Caco-2 (cell line): ENCODE measurements at regions not wholly inside any gene's neighbourhood (a gene's known extent, or its start where the extent isn't known, plus 50 kb on each side); places are given as distances from the start of the nearest gene placed in this dataset.

Source experiments
- BruUV-seq: library from RNA; stranded (reverse); fragments of 400-500 nt; replicated peaks from 2 replicates; lab custom pipeline; 2021; lab: Mats Ljungman, UMichigan
- CTCF ChIA-PET: fragments of 300-600 bp; sonication (Branson Sonifier 250); formaldehyde crosslinking; loops from one replicate; lab custom pipeline; 2022; ENCODE audit warnings: antibody characterized with exemption; lab: Charles Lee
- POLR2A ChIA-PET: fragments of 300-600 bp; sonication (Branson Sonifier 250); formaldehyde crosslinking; loops from one replicate; lab custom pipeline; 2022; ENCODE audit warnings: antibody characterized with exemption; lab: Charles Lee
- DNase-seq, 2 experiments: peaks; one replicate each; pipeline versions ENCODE4 v3.0.0 to v3.0.0-alpha.2; 2020 to 2022
- H3K27me3 ChIP-seq: replicated peaks from 2 replicates; pipeline ENCODE4 v1.6.0; 2011; ENCODE audit warnings: low read length; ENCODE audit not compliant: control insufficient read depth, insufficient read depth
- H3K36me3 ChIP-seq: 2 replicates; pipeline ENCODE4 v1.5.1; 2011; ENCODE audit warnings: low read length; ENCODE audit not compliant: control insufficient read depth, insufficient read depth
- H3K4me1 ChIP-seq: fragments of 250-450 bp; sonication (Bioruptor Pico); 2 replicates; pipeline ENCODE4 v1.5.1; 2020; ENCODE audit warnings: mild to moderate bottlenecking
- H3K4me3 ChIP-seq: 2 replicates; pipeline ENCODE4 v1.5.1; 2011; ENCODE audit warnings: low read depth, mild to moderate bottlenecking, control low read depth, low read length
- H3K9me3 ChIP-seq: fragments of 250-450 bp; sonication (Bioruptor Pico); 2 replicates; pipeline ENCODE4 v1.5.1; 2020; ENCODE audit warnings: mild to moderate bottlenecking, moderate library complexity
- H3K27ac Mint-ChIP-seq: one replicate; pipeline ENCODE4 v1.8.0; 2022; ENCODE audit warnings: mixed read lengths; ENCODE audit not compliant: unreplicated experiment
- H3K27me3 Mint-ChIP-seq: one replicate; pipeline ENCODE4 v1.8.0; 2022; ENCODE audit warnings: mixed read lengths; ENCODE audit not compliant: insufficient read depth, unreplicated experiment
- H3K36me3 Mint-ChIP-seq: one replicate; pipeline ENCODE4 v1.8.0; 2022; ENCODE audit warnings: mild to moderate bottlenecking, mixed read lengths; ENCODE audit not compliant: insufficient read depth, unreplicated experiment
- H3K4me1 Mint-ChIP-seq: one replicate; pipeline ENCODE4 v1.8.0; 2022; ENCODE audit warnings: low read depth, mixed read lengths; ENCODE audit not compliant: unreplicated experiment
- H3K4me3 Mint-ChIP-seq: one replicate; pipeline ENCODE4 v1.8.0; 2022; ENCODE audit warnings: mild to moderate bottlenecking, moderate library complexity, mixed read lengths; ENCODE audit not compliant: unreplicated experiment
- H3K9me3 Mint-ChIP-seq: one replicate; pipeline ENCODE4 v1.8.0; 2022; ENCODE audit warnings: mixed read lengths; ENCODE audit not compliant: unreplicated experiment
- intact Hi-C: fragments of 100-400 bp; cut with micrococcal nuclease; formaldehyde crosslinking; loops from one replicate; pipeline ENCODE4 v1.10.0; 2022; ENCODE audit not compliant: unreplicated experiment
- TF ChIP-seq, protein P1 (sequence below), 2 experiments: fragments of 200-600 bp in 1 of 2; IDR thresholded peaks; 1 replicate in 1 of 2; 2 replicates in 1 of 2; pipeline versions ENCODE4 v1.5.1 to v1.8.0; 2011 to 2022; ENCODE audit warnings: antibody characterized with exemption in 1 of 2, control low read depth in 1 of 2, inconsistent platforms in 1 of 2, low read depth in 1 of 2, low read length in 1 of 2, mild to moderate bottlenecking in 1 of 2, moderate library complexity in 1 of 2; ENCODE audit not compliant: insufficient read depth in 1 of 2, severe bottlenecking in 1 of 2, unreplicated experiment in 1 of 2

DNA sequence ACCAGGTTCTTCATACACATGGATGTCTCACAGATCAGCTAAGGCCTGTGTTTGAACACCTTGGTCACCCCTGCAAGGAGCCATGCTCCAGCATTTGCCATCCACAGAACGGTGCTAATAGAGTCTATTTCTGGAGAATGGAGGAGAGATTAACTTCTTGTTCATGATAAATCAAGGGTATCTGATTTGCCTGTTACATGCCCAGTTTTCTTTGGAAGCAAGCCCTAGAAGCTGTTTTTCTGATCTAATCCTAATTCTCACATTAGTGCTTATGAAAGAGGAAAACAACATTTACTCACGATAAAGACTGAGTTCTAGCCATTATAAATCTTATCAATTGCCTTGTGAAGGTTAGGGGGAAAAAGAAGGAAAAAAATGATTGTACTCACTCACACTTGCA, 119.6 kb upstream of the DTNA start:
- Histone ChIP-seq H3K36me3 (no peaks in the 10 kb centered on the region), H3K4me3 (no peak overlapping the region), H3K27me3 (no peaks in the 10 kb centered on the region), H3K4me1 (no peaks in the 10 kb centered on the region), H3K9me3 (no peaks in the 10 kb centered on the region)
- Mint-ChIP-seq H3K4me3 (no peak overlapping the region), H3K27ac (no peak overlapping the region), H3K27me3 (no peaks in the 10 kb centered on the region), H3K36me3 (no peaks in the 10 kb centered on the region), H3K9me3 (no peaks in the 10 kb centered on the region), H3K4me1 (no peaks in the 10 kb centered on the region)
- no TSS peak for BruUV-seq
- no peak for DNase-seq
- CTCF ChIA-PET, result no interaction called here
- intact Hi-C loops, result no loop called here
- TF ChIP-seq, protein P1, sequence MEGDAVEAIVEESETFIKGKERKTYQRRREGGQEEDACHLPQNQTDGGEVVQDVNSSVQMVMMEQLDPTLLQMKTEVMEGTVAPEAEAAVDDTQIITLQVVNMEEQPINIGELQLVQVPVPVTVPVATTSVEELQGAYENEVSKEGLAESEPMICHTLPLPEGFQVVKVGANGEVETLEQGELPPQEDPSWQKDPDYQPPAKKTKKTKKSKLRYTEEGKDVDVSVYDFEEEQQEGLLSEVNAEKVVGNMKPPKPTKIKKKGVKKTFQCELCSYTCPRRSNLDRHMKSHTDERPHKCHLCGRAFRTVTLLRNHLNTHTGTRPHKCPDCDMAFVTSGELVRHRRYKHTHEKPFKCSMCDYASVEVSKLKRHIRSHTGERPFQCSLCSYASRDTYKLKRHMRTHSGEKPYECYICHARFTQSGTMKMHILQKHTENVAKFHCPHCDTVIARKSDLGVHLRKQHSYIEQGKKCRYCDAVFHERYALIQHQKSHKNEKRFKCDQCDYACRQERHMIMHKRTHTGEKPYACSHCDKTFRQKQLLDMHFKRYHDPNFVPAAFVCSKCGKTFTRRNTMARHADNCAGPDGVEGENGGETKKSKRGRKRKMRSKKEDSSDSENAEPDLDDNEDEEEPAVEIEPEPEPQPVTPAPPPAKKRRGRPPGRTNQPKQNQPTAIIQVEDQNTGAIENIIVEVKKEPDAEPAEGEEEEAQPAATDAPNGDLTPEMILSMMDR (IDR thresholded peaks at IDR 0.05; ENCODE audit: insufficient read depth in 1 of 2, low read depth in 1 of 2, low read length in 1 of 2, severe bottlenecking in 1 of 2, unreplicated experiment in 1 of 2), result no peak
- POLR2A ChIA-PET, result no interaction called here

DNA sequence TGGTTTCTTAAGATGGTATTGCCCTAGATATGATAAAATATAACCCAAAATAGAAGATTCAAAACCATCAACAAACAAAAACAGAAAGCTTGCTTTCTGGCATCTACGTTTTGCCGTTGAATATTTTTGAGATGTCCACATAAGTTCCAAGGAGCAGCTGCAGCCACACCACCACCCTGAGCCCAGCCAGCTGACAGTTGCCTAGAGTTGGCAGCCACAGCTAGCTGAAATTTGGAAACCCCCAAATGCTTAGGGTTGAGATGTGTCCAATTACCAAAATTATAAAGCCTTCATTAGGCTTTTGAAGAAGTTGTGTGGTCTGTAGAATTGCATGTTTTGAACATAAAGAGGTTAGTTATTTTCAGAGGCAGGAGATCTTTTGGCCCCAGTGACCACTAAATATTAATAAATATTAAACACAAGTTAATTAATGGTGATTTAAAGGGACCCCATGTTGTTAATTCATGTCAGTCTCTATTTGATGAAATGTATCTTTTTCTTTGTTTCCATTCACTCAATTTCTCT, 118.1 kb upstream of the DTNA start:
- Mint-ChIP-seq H3K27me3 (no peaks in the 10 kb centered on the region), H3K4me3 (no peak overlapping the region), H3K9me3 (no peaks in the 10 kb centered on the region), H3K27ac (no peak overlapping the region), H3K4me1 (no peaks in the 10 kb centered on the region), H3K36me3 (no peaks in the 10 kb centered on the region)
- no peaks in the 10 kb centered on the region for H3K36me3 ChIP-seq
- H3K27me3 ChIP-seq, result no peaks in the 10 kb centered on the region
- H3K4me3 ChIP-seq, result no peak overlapping the region
- BruUV-seq, result no TSS peak
- POLR2A ChIA-PET, result no interaction called here
- no peaks in the 10 kb centered on the region for H3K9me3 ChIP-seq
- CTCF ChIA-PET, result no interaction called here
- no peaks in the 10 kb centered on the region for H3K4me1 ChIP-seq
- TF ChIP-seq, protein P1 (IDR thresholded peaks at IDR 0.05; ENCODE audit: insufficient read depth in 1 of 2, low read depth in 1 of 2, low read length in 1 of 2, severe bottlenecking in 1 of 2, unreplicated experiment in 1 of 2), result no peak
- intact Hi-C loops, result no loop called here
- no peak for DNase-seq

DNA sequence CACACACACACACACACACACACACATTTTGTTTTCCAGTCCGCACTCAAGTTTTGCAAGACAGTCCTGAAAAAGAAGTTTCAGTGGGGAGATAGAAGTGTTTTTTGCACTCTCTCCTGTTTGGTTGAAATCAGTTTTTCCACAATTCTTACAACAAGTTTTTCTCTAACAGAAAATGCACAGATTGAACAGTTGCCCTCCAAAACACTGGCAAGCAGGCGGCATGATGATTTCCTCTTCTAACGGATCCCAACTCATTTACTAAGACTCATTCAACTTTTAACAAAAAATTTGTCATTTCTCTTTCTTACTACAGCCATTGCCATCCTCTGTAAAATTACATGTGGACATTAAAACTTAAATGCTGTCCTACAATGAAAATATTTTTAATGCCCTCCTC, 117.6 kb upstream of the DTNA start:
- Histone ChIP-seq H3K36me3 (no peaks in the 10 kb centered on the region), H3K9me3 (no peaks in the 10 kb centered on the region), H3K4me3 (no peak overlapping the region), H3K27me3 (no peaks in the 10 kb centered on the region), H3K4me1 (no peaks in the 10 kb centered on the region)
- intact Hi-C loops, result no loop called here
- ChIA-PET POLR2A (no interaction called here), CTCF (no interaction called here)
- Mint-ChIP-seq H3K27ac (no peak overlapping the region), H3K4me1 (no peaks in the 10 kb centered on the region), H3K4me3 (no peak overlapping the region), H3K9me3 (no peaks in the 10 kb centered on the region), H3K27me3 (no peaks in the 10 kb centered on the region), H3K36me3 (no peaks in the 10 kb centered on the region)
- no TSS peak for BruUV-seq
- TF ChIP-seq, protein P1 (IDR thresholded peaks at IDR 0.05; ENCODE audit: insufficient read depth in 1 of 2, low read depth in 1 of 2, low read length in 1 of 2, severe bottlenecking in 1 of 2, unreplicated experiment in 1 of 2), result no peak
- DNase-seq, result no peak
